GM21825 (cell line): ENCODE measurements at regions not wholly inside any gene's neighbourhood (a gene's known extent, or its start where the extent isn't known, plus 50 kb on each side); places are given as distances from the start of the nearest gene placed in this dataset.
"Not testable (repeated sequence)": the region's sequence is repeated elsewhere in the genome, so short reads cannot be mapped to it uniquely, and the experiment has no call there.

Experiments used
- ATAC-seq: cut with Tn5 transposase; IDR thresholded peaks from one replicate; pipeline ENCODE4 v1.9.1; 2021; ENCODE audit warnings: mild to moderate bottlenecking, moderate library complexity; ENCODE audit not compliant: unreplicated experiment

- no peak for ATAC-seq
These were observed 512.9 kb upstream of the ACVR2A start for GRCh38 chr2:147331790-147332419.

GRCh38 chr2:147330925-147331324 lies 513.9 kb upstream of the ACVR2A start:
- no peak for ATAC-seq

GRCh38 chr2:147327613-147328012 lies 517.2 kb upstream of the ACVR2A start:
- no peak for ATAC-seq

- no peak for ATAC-seq
These were observed 518.8 kb upstream of the ACVR2A start for GRCh38 chr2:147325990-147326389.

GRCh38 chr2:147320146-147320545 lies 524.7 kb upstream of the ACVR2A start:
- no peak for ATAC-seq

GRCh38 chr2:147311058-147311430 lies 533.8 kb upstream of the ACVR2A start:
- ATAC-seq, result no peak

- ATAC-seq, result no peak
These were observed 534.3 kb upstream of the ACVR2A start for GRCh38 chr2:147310335-147311057.

- peak; percentile 98 for ATAC-seq
These were observed 547.0 kb upstream of the ACVR2A start for GRCh38 chr2:147297820-147298219.

- no peak for ATAC-seq
These were observed 549.9 kb upstream of the ACVR2A start for GRCh38 chr2:147294825-147295392.

GRCh38 chr2:147293991-147294824 lies 550.6 kb upstream of the ACVR2A start:
- no peak for ATAC-seq

- no peak for ATAC-seq
These were observed 556.7 kb upstream of the ACVR2A start for GRCh38 chr2:147288131-147288530.

- no peak for ATAC-seq
These were observed 568.9 kb upstream of the ACVR2A start for GRCh38 chr2:147275943-147276342.

- ATAC-seq, result no peak
These were observed 571.2 kb upstream of the ACVR2A start for GRCh38 chr2:147273628-147274027.

GRCh38 chr2:147273106-147273505 lies 571.7 kb upstream of the ACVR2A start:
- no peak for ATAC-seq

GRCh38 chr2:147269581-147269980 lies 575.2 kb upstream of the ACVR2A start:
- ATAC-seq, result not testable (repeated sequence)

GRCh38 chr2:147260241-147260640 lies 584.6 kb upstream of the ACVR2A start:
- ATAC-seq, result no peak

- ATAC-seq, result no peak
These were observed 589.0 kb upstream of the ACVR2A start for GRCh38 chr2:147255812-147256211.

- ATAC-seq, result peak; percentile 75
These were observed 594.0 kb upstream of the ACVR2A start for GRCh38 chr2:147250652-147251356.

- ATAC-seq, result no peak
These were observed 597.1 kb upstream of the ACVR2A start for GRCh38 chr2:147247749-147248148.

GRCh38 chr2:147242445-147242844 lies 602.4 kb upstream of the ACVR2A start:
- no peak for ATAC-seq

- ATAC-seq, result no peak
These were observed 608.2 kb upstream of the ACVR2A start for GRCh38 chr2:147236601-147237000.
